ENCODE measurements at regions not wholly inside any gene's neighbourhood (a gene's known extent, or its start where the extent isn't known, plus 50 kb on each side); places are given as distances from the start of the nearest gene placed in this dataset.

GRCh38 chr13:73578251-73578875 lies 519.6 kb downstream of the KLF5 start:
- no peak for TF ChIP-seq CTCF (IDR thresholded peaks at IDR 0.05; ENCODE audit: borderline replicate concordance, control extremely low read depth, extremely low read depth, insufficient read depth, missing control alignments)
- DNase-seq (ENCODE audit: low spot score), result no peak
- in situ Hi-C loops (cut with MboI; ENCODE audit: low sequenced_read_pairs, unreplicated experiment), result no loop called here

DNA sequence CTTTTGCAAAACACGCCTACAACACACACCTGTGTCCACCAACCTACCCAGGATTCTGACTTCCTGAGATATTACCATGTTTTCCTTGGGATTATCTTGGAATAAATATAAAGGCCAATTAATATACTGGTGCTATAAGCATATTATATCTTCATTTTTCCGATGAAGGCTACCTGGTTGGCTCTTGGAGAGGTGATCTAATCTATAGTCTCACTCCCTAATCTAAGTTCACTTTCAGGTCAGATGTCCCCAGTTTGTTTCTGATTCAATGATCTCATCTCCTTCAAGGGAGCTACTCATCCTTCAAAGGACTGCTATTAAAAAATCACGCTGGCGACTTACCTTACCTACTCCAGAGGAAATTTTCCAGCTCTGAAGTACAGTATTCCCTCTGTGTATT lies 517.5 kb downstream of the KLF5 start:
- TF ChIP-seq CTCF (IDR thresholded peaks at IDR 0.05; ENCODE audit: borderline replicate concordance, control extremely low read depth, extremely low read depth, insufficient read depth, missing control alignments), result no peak
- in situ Hi-C loops (cut with MboI; ENCODE audit: low sequenced_read_pairs, unreplicated experiment), result no loop called here

DNA sequence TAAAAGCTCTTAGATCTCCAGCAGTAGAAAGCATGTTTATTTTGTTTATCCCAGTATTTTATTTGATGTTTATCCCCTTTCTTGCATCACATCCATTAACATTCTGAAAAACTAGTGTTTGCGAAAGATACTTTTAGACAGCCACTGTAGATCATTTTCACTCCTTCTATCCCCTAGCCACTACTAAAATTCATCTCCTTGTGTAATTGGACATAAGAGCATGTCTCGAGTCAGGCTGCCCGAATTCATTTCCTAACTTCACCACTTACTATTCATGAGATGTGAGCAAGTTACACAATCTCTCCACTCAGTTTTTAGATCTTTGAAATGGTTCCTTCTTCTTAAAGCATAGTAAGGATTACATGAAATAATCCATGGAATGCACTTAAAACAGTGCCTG lies 514.0 kb downstream of the KLF5 start:
- no peak for TF ChIP-seq CTCF (IDR thresholded peaks at IDR 0.05; ENCODE audit: borderline replicate concordance, control extremely low read depth, extremely low read depth, insufficient read depth, missing control alignments)
- in situ Hi-C loops (cut with MboI; ENCODE audit: low sequenced_read_pairs, unreplicated experiment), result no loop called here
- no peak for DNase-seq (ENCODE audit: low spot score)

More for the DNA sequence above, 517.5 kb downstream of the KLF5 start:
- no peak for DNase-seq (ENCODE audit: low spot score)

DNA sequence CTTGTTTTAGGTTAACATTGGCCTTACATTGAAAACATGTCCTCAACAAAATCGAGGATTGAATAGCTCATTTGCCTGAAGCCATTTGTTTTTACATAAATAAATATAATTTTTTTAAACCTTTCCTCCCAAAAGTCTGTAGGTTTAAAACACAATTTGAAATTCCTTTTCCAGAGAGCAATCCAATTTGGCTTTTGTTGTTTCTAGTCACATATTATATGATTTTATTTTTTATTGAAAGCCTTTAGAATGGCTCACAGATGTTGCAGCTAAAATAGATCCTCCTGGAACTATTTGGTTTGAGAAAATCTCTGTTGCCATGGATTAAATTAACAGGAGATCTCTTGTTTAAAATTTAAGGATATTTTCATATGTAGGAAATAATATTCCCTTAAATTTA lies 512.6 kb downstream of the KLF5 start:
- no peak for DNase-seq (ENCODE audit: low spot score)
- no peak for TF ChIP-seq CTCF (IDR thresholded peaks at IDR 0.05; ENCODE audit: borderline replicate concordance, control extremely low read depth, extremely low read depth, insufficient read depth, missing control alignments)
- in situ Hi-C loops (cut with MboI; ENCODE audit: low sequenced_read_pairs, unreplicated experiment), result no loop called here

GRCh38 chr13:73556902-73557301 lies 498.1 kb downstream of the KLF5 start:
- in situ Hi-C loops (cut with MboI; ENCODE audit: low sequenced_read_pairs, unreplicated experiment), result no loop called here
- no peak for DNase-seq (ENCODE audit: low spot score)

GRCh38 chr13:73556128-73556527 lies 497.3 kb downstream of the KLF5 start:
- DNase-seq (ENCODE audit: low spot score), result no peak
- no peak for TF ChIP-seq CTCF (IDR thresholded peaks at IDR 0.05; ENCODE audit: borderline replicate concordance, control extremely low read depth, extremely low read depth, insufficient read depth, missing control alignments)
- in situ Hi-C loops (cut with MboI; ENCODE audit: low sequenced_read_pairs, unreplicated experiment), result no loop called here

More at GRCh38 chr13:73556902-73557301, 498.1 kb downstream of the KLF5 start:
- no peak for TF ChIP-seq CTCF (IDR thresholded peaks at IDR 0.05; ENCODE audit: borderline replicate concordance, control extremely low read depth, extremely low read depth, insufficient read depth, missing control alignments)
